NCI-H774 (cell line): ENCODE measurements at regions not wholly inside any gene's neighbourhood (a gene's known extent, or its start where the extent isn't known, plus 50 kb on each side); places are given as distances from the start of the nearest gene placed in this dataset.

Source experiments
- DNase-seq: peaks from one replicate; lab custom pipeline; 2025; lab: John Stamatoyannopoulos, UW

DNA sequence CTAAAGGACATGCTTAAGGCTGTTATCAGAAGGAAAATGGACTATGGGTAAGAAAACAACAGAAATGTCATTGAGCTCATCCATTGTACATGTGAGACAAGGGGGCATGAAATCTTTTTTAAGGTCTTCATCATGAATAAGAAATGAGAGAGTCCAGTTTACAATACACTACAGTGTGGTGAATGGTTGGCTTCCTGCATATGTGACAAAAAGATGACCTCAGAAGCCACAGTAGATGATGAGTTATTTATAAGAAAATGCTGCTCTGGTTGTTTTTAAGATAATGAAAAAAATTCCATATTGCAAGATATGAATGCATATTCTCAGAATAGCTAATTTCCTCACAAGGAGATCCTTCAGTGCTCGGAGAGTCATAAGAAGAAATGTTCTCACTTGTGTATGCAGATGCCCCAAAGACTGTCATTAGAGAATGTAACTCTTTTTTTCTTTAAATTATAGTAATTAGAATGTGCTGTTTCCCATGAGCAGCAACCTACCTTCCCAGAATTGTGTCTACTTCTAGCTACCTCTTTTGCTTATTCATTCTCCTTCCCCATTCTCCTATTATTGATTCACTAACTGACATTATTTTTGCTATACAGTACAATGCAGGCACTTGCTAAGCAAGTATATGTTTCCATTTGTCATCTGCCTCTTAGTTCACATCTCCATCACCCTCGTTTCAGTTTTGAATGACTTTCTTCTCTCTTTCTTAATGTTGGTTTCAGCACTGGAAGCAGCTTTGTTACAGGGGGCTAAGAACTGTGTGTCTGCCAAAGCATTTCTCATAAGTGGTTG lies 152.0 kb upstream of the PEX5L start:
- no peak for DNase-seq

DNA sequence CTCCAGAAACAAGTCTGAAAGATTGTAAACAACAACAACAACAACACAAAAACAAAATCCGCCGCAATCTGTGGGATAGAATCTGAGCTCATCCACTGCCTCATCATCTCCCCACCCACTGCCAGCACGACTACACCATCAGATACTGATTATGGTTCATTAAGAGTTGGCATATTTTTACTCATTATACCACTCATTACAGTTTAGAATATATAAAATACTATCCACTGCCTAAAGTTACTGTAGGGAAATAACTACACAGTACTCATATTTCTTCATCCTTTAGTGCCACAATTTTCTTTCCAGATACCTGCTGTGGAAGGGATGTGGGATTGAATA lies 152.5 kb upstream of the PEX5L start:
- no peak for DNase-seq

GRCh38 chr3:180196658-180197057 lies 159.9 kb upstream of the PEX5L start:
- no peak for DNase-seq

DNA sequence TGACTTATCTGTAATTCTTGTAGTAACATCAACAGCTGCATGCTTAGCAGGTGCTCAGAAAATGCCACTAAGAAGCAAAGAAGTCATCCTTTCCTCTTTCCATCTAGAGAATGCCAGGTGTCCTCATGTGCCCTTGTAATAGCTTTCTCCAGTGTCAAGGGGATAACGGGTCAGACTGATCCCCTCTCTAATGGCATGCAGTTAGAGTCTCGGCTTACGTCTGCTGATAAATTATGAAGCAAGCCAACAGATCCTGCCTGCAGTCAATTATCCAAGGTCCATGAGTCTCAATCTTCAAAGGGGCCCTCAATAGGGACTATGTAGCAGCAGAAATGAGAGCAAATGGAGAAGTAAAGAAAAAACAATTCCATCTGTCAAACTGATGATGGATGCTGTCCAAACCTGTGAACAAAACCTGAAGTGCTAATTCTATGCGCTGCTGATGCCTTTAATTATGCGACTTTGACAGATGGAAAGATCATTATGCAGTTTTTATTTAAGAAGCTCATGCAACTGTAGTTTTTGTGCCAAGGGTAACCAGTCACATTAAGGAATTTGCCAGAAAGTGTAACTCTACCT lies 162.8 kb upstream of the PEX5L start:
- no peak for DNase-seq

GRCh38 chr3:180215866-180216265 lies 179.1 kb upstream of the PEX5L start:
- DNase-seq = no peak

DNA sequence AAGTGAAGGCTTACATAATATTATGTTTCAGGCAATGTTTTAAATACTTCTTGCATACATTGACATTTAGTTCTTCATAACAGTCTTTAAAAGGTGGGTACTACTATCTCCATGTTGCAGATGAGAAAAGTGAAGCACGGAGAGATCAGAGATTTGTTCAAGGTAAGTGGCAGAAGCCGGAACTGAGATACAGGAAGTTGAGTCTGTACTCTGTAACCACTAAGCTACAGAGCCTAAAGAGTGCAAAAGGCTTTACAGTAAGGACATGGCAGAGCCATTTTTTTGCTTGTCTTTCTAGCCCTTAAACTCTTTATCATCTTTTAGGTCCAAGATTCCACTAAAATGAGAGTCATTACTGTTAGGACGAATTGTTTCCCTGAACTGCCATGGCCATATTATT lies 186.5 kb upstream of the PEX5L start:
- DNase-seq = no peak

GRCh38 chr3:180229113-180229512 lies 192.4 kb upstream of the PEX5L start:
- no peak for DNase-seq

GRCh38 chr3:180239939-180240338 lies 203.2 kb upstream of the PEX5L start:
- DNase-seq = no peak

GRCh38 chr3:180246688-180247195 lies 210.0 kb upstream of the PEX5L start:
- no peak for DNase-seq

DNA sequence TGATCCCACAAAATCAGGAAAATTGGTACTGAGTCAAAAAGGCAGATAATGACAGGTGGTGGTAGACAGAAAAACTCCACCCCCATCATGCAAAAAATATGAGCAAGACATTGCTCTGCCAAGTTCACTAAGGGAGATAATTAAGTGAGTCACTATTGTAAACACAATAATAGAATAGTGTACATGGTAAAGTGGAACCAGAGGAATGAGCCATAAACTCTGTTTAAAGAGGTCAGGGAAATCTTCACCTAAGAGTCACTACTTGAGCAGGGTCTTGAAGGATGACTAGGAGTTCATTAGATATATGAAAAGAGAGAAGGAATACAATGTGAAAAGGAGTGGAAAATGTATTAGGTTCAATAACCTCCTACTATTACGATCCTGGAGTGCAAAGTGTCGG lies 213.4 kb upstream of the PEX5L start:
- peak; percentile 39 for DNase-seq

- peak; percentile 86 for DNase-seq
Measured at GRCh38 chr3:180252683-180253082, 215.9 kb upstream of the PEX5L start.

GRCh38 chr3:180253283-180253682 lies 216.5 kb upstream of the PEX5L start:
- no peak for DNase-seq

- DNase-seq = no peak
Measured at GRCh38 chr3:180264479-180264878, 227.7 kb upstream of the PEX5L start.

DNA sequence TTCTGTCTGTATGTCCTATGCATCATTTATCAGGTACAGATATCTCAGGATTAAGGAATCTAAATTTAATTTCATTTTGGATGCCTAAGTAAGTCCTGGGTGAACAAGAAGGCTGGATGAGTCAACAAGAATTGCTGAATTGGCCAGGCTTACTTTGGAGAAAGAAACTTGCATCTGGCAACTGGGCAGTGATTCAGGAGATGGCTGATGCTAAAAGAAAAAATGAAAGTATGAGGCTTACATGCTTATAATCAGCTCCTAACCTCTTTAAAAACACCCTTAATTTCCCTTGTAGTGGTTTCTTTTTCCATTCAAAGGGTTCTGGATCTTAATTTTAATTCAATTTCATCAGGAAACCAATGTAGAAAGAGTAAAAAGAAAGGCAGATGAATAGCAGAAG lies 228.8 kb upstream of the PEX5L start:
- no peak for DNase-seq

DNA sequence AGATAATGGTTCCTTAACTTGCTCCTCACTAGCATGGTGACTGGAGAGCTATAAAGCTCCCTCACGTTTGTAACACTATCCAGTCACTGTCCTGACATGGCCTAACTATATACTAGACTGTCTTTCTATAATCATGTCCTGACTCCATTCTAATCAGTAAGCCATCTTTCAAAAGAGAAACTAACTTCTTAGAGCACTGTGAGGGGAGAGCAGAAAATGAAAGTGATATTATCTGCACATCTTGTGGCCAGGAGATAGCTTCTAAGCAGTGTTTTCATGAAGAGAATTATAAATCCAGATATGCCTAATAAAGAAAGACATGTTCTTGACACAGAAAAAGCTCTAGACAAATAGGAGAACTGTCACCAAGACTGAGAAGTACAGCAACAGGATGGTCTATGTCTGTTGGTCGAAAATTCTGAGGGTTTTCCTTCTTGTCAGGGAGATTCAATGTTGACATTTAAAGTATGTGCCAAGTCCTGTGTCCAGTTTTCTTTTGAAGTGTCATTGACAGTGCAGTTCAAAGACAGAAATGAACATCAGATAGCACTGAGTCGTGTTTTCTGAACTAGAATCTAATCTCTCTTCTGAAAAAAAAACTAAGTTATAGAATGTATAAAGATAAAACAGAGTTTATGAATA lies 230.6 kb upstream of the PEX5L start:
- DNase-seq = no peak

GRCh38 chr3:180274536-180274935 lies 237.8 kb upstream of the PEX5L start:
- DNase-seq = no peak

DNA sequence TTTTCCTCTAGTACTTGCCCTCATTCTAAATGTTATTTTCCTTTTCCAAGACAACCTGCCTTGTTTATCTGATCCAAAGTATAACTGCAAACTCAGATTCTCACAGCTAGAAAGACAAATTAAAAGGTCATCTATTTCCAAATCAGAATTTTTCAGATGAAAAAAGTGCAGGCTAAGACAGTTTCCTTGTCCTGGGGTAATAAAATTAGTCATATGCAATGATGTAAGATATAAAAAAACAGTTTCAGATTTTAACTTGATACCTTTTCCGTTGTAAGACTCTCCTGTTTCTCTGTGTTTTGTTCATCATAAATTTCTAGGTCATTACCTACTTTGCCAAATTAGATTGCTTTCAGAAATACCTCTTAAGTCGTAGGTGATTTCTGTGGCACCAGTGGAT lies 238.4 kb upstream of the PEX5L start:
- no peak for DNase-seq

DNA sequence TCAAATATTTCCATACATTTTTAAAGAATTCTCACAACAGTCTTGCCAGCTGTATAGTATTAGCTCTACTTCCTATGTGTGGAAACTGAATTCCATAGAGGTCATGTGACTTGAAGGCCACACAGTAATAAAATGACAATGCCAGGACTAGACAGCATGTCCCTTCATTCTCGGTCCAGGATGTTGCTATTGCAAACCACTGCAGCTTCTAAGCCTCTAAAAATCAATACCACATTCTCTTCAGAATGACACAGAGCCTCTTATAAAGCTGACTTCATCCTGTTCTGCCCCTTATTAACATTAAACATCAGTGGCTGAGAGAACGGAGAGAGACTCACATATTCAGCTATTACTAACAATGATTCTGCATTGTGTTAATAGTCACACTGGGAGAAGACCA lies 240.3 kb upstream of the PEX5L start:
- DNase-seq = no peak

GRCh38 chr3:180278583-180279188 lies 241.9 kb upstream of the PEX5L start:
- DNase-seq = no peak

DNA sequence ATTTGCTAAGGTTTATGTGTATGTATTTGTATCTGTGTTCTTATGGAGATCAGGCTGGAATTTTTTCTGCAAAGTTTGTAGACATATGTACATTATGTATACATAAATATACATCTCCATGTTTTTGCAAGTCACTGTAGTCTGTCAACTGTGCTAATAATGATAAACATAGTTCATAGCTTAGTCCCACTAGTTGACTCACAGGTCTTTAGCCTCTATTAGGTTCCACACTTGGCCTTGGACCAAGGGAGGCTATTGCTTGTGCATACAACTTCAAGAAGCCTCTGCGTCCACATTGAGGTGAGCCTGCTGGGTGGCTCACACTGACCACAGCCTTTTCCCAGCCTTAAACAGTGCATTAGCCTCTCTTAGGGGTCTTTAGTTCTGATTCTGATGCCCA lies 243.8 kb upstream of the PEX5L start:
- no peak for DNase-seq

GRCh38 chr3:180282386-180282785 lies 245.6 kb upstream of the PEX5L start:
- DNase-seq = no peak

- DNase-seq = no peak
Measured at GRCh38 chr3:180283251-180283650, 246.5 kb upstream of the PEX5L start.
